ENCODE measurements at regions not wholly inside any gene's neighbourhood (a gene's known extent, or its start where the extent isn't known, plus 50 kb on each side); places are given as distances from the start of the nearest gene placed in this dataset.

DNA sequence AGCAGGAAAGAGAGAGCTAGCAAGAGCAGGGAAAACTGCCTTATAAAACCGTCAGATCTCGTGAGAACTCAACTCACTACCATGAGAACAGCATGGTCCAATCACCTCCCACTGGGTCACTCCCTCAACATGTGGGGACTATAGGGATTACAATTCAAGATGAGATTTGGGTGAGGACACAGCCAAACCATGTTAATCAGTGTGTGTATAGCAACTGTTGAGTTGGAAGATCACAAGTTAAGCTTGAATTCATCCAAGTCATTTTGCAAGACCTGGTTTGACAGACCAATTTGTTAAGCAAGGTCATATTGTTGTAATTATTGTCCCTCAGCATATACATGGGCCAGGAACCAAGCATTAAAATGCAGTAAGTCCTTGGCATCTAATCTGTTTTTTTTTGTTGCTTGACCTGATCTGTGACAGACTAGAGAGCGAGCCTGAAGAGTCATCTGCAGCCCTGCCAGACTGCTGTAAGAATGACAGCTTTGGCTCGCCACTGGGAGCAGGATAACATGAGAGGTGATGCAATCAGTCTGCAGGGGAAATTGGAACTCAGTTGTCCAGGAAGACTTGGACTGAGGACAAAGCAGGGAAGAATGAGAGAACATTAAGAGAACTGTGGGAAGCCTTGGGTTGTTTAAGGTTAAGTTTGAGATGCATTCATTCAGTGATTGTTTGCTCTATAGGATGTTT is 297.6 kb upstream of the SEL1L start:
- peak; percentile 59 for DNase-seq (ENCODE audit: low read depth, low spot score)

DNA sequence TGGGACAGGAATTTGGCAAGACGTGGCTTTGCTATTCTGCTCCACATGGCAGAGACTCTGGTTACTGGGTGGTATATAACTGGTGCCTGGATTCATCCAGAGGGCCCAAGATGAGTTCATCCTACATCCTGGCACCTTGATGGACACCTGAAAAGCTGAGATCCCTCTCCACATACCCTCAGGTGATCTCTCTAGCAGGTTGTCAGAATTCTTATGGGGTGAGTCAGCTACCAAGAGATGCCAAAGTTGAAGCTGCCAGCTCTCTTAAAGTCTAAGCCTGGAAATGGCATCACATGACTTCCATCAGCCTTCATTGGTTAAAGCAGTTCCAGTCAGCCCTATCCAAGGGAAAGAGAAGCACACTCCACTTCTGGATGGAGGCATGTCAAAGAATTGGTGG is 300.7 kb upstream of the SEL1L start:
- no peak for DNase-seq (ENCODE audit: low read depth, low spot score)

DNA sequence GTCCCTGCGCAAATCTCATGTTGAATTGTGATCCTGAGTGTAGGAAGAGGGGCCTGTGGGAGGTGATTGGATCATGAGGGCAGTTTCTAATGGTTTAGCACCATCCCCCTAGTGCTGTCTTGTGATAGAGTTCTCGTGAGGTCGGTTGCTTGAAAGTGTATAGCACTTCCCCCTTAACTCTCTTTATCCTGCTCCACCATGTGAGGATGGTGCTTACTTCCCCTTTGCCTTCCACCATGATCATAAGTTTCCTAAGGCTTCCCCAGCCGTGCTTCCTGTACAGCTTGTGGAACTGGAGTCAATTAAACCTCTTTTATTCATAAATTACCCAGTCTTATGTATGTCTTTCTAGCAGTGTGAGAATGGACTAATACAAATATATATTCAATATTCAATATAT is 303.7 kb upstream of the SEL1L start:
- no peak for DNase-seq (ENCODE audit: low read depth, low spot score)

GRCh38 chr14:81839056-81839455 is 305.4 kb upstream of the SEL1L start:
- no peak for DNase-seq (ENCODE audit: low read depth, low spot score)

GRCh38 chr14:81841346-81841745 is 307.7 kb upstream of the SEL1L start:
- no peak for DNase-seq (ENCODE audit: low read depth, low spot score)

- DNase-seq (ENCODE audit: low read depth, low spot score): no peak
Measured at GRCh38 chr14:81849714-81850113, 316.1 kb upstream of the SEL1L start.

DNA sequence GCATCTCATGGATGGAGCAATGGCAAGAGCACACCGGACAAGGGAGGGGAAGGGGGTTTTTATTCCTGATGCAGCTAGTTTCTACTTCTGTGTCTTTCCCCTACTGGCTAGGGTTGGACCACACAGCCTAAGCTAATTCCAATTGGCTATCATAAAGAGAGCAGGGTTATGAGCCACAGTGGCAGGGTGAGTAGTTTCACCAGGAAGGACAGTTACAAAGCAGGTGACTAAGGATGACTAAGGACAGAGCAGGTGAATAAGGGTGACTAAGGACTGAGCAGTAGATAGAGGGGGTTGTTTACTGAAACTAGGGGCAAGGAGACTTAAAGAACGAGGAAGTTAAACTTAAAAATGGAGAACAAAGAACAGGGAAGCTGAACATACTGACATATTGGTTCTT is 321.4 kb upstream of the SEL1L start:
- DNase-seq (ENCODE audit: low read depth, low spot score): no peak

DNA sequence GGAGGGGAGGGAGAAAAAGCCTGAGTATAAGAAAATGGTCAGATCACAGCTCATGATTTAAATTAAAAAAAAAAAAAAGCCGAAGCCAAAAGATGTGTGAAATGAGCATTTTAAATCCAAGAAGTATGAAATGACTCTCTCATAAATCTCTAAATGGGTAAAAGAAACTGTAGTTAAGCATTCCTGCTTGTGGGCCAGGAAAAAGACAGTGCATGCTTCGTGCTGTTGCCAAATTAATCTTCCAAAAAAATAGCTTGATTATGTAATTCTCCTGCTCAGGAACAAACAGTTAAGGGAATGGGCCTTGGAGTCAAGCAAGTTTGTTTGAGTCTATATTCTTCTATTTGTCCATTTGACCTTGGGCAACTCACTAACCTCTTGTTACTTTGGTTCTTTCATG is 325.4 kb upstream of the SEL1L start:
- no peak for DNase-seq (ENCODE audit: low read depth, low spot score)

DNA sequence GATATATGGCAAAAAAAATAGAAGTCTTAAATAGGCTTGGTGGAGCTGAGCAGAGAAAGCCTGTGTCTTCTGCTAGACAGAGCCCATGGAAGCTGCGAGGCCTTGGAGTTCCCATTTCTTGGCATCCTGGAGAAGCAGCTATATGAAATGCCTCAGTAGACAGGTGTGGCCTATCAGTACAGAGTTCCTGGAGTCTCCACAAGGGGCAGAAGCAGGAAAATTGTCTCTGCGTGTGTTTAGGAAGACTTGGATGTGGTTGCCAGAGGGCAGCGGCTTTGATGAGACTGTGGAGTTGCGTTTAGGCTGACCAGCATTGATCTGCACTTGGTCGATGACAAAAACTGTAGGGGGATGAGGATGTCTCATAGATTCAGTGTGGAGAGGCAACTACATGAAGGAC is 334.5 kb upstream of the SEL1L start:
- DNase-seq (ENCODE audit: low read depth, low spot score): no peak

DNA sequence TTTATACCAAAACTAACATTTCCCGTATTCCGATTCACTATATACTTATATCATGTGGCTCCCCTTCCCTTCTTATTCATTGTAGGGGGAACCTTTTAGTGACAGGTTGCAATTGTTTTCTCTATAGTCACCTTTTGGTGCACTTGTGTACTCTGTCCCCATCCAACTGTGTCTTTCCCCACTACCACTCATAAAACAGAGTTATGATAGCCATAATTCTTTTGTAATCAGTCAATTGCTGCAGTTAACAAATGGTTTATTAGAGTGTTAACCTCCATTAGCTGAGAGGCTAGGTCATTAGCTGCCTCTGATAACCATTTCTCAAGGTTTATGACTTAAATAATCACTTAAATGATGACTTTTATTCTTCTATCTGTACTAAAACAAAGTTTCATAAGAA is 338.1 kb upstream of the SEL1L start:
- no peak for DNase-seq (ENCODE audit: low read depth, low spot score)

- no peak for DNase-seq (ENCODE audit: low read depth, low spot score)
Measured at GRCh38 chr14:81884382-81884781, 350.7 kb upstream of the SEL1L start.

DNA sequence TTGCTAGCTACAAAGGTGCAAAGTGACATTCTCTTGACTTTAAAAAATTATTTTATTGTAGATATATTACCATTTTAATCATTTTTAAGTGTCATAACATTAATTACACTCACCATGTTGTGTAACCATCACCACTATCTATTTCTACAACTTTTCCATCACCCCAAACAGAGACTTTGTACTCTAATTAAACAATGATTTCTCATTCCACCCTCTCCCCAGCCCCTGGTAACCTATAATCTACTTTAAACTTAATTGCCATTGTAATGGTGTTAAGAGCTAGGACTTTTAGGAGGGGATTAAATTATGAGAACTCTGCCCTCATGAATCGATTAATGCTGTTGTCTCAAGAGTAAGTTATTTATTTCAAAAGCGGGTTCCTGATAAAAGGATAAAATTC is 352.9 kb upstream of the SEL1L start:
- no peak for DNase-seq (ENCODE audit: low read depth, low spot score)

DNA sequence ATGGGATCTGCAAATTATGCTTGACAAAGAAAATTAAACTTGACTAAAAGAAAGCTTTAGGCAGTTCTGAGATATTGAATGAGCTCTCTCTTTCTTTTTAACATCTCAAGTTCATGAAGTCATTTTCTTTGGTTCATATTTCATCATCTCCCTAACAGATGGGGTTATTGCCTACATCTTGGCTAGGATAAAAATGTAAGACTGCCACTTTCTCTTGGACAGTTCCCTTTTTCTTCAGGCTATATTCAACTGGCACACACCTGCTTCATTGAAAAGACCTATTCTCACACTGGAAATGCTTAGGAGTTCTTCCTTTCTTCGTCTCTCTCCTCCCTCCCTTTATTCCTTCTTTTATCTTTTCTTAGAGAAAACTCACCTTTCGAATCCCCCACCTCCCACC is 355.9 kb upstream of the SEL1L start:
- no peak for DNase-seq (ENCODE audit: low read depth, low spot score)

DNA sequence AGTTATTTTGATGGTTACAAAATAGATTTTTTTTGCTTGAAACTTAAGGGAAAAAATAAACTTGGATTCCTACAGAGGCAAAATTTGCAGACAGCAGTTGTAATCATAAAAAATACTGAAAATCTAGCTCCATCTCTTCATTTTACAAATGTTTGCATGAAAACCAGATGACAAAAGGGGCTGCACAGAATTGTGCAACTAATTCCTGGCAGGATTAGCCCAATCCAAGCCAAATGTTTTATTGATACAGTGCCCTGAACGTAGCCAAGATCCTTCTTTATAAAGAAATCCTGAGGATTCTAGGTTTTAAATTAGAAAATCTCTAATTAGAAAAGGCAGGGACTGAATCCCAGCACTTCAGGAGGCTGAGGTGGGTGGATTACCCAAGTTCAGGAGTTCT is 356.4 kb upstream of the SEL1L start:
- DNase-seq (ENCODE audit: low read depth, low spot score): no peak

DNA sequence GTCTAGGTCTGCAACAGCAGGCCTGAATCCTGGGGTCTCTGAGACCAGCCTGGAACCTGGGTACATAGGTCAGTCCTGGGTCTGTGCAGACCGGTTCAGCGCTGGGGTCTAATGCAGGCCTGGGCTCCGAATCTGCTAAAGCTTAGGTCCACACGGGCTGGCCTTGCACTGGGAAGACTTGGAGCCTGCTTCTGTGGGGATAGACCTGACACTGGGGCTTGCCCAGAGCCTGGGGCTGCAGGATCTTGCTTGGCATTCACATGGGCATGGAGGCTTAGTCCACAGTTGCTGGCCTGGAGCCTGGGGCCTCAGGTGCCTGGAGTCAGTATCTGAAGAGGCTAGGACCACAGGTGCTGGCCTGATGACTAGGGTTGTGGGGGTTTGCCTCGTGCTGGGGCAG is 369.8 kb upstream of the SEL1L start:
- DNase-seq (ENCODE audit: low read depth, low spot score): no peak

DNA sequence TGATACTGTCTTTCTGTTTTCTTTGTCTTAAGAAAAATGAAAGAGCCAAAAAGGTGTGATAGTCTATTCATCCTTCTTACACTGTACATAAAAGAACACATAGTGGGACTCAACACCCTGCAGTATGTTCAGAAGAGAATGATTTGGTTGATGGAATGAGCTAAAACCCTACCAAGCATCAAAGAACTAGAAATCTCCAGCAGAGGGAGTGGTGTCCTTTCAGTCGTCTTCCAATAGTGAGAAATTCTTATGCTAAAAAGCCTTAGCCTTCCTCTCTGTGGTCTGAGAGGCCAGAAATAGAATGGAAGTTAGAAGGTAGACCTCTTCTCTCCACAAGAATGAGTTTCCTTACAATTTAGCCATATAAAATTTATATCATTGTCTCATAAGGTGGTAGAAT is 393.4 kb upstream of the SEL1L start:
- DNase-seq (ENCODE audit: low read depth, low spot score): peak; percentile 16

- no peak for DNase-seq (ENCODE audit: low read depth, low spot score)
Measured at GRCh38 chr14:81931828-81932227, 398.2 kb upstream of the SEL1L start.

DNA sequence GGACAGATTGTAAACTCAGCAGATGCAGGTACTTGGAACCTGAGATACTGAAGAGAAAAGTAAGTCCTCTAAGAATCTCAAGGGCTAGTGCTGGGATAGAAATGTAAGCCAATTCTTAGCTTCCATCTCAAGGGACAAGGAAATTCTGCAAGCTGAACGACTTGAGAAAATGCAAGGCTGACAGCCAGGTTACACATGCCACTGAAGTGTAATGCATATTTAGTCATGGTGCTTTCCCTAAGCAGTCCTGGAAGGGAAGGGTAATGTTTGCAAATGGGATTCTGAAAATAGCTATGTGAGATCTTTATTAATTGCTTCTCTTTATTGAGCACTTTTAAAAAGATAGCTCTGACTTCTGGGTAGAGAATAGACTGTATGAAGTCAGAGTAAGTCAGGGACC is 402.7 kb upstream of the SEL1L start:
- DNase-seq (ENCODE audit: low read depth, low spot score): peak; percentile 17

GRCh38 chr14:81936902-81937301 is 403.2 kb upstream of the SEL1L start:
- DNase-seq (ENCODE audit: low read depth, low spot score): no peak

GRCh38 chr14:81938341-81938740 is 404.7 kb upstream of the SEL1L start:
- no peak for DNase-seq (ENCODE audit: low read depth, low spot score)

- no peak for DNase-seq (ENCODE audit: low read depth, low spot score)
Measured at GRCh38 chr14:81940651-81941050, 407.0 kb upstream of the SEL1L start.

GRCh38 chr14:81942071-81942470 is 408.4 kb upstream of the SEL1L start:
- DNase-seq (ENCODE audit: low read depth, low spot score): no peak

GRCh38 chr14:81946375-81946774 is 412.7 kb upstream of the SEL1L start:
- no peak for DNase-seq (ENCODE audit: low read depth, low spot score)

Measured in astrocyte of the hippocampus (primary cell).